ENCODE measurements at regions not wholly inside any gene's neighbourhood (a gene's known extent, or its start where the extent isn't known, plus 50 kb on each side); places are given as distances from the start of the nearest gene placed in this dataset.

DNA sequence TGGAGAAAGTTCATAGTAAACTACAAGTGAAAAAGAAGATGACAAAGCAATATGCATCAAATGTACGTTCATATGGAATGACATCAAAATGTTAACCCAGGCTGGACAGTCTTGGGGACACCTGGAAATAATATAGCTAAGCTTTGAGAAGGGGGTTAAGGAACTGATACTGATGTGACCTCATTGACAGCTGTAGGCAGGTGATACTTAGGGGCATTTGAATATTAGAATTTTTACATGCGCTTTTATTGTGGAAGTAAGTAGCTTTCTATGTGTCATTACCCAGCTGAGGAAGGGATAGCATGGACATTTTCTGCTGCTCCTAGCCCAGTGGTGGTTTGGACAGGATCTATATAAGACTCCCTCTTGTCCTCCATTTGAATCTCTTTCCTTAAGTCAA, 299.7 kb downstream of the CWC27 start:
- TF ChIP-seq CTCF (IDR thresholded peaks at IDR 0.05), result no peak
- no peak for TF ChIP-seq POLR2A (IDR thresholded peaks at IDR 0.05)
